Breast epithelium (tissue), 4 donors: ENCODE measurements at regions not wholly inside any gene's neighbourhood (a gene's known extent, or its start where the extent isn't known, plus 50 kb on each side); places are given as distances from the start of the nearest gene placed in this dataset.

Experiments
- DNase-seq, 2 donors: peaks; one replicate each; pipeline ENCODE4 v3.0.0-alpha.2; 2019; ENCODE audit warnings: low spot score in 2 of 2
- H3K27ac ChIP-seq, 2 donors: fragments of 200-600 bp; sonication (generic) in 1 of 2; one replicate each; pipeline ENCODE4 v1.5.1; 2016 to 2019; ENCODE audit warnings: mild to moderate bottlenecking in 1 of 2
- H3K27me3 ChIP-seq, 2 donors: fragments of 200-600 bp; sonication (generic) in 1 of 2; one replicate each; pipeline versions ENCODE4 v1.5.1 to v1.6.0; 2017 to 2019; ENCODE audit warnings: control low read depth in 1 of 2, mild to moderate bottlenecking in 1 of 2
- H3K36me3 ChIP-seq: fragments of 200-600 bp; one replicate; pipeline ENCODE4 v1.5.1; 2019
- H3K4me1 ChIP-seq, 2 donors: fragments of 200-600 bp; sonication (generic); one replicate each; pipeline ENCODE4 v1.5.1; 2016 to 2019; ENCODE audit warnings: control low read depth in 1 of 2
- H3K4me3 ChIP-seq, 3 donors: fragments of 200-600 bp; sonication (generic); 1 replicate in 2 of 3; 2 replicates in 1 of 3; pipeline ENCODE4 v1.5.1; 2016 to 2019; ENCODE audit warnings: mild to moderate bottlenecking in 3 of 3, moderate library complexity in 2 of 3
- H3K9me3 ChIP-seq, 2 donors: fragments of 200-600 bp; sonication (generic) in 1 of 2; one replicate each; pipeline ENCODE4 v1.5.1; 2016 to 2019; ENCODE audit warnings: control low read depth in 1 of 2
- POLR2A ChIP-seq: fragments of 450-650 bp; IDR thresholded peaks from one replicate; pipeline ENCODE4 v1.6.1; 2016; ENCODE audit warnings: antibody characterized with exemption, mild to moderate bottlenecking, moderate library complexity
- POLR2AphosphoS5 ChIP-seq, 3 donors: sonication (generic); formaldehyde crosslinking; IDR thresholded peaks; one replicate each; pipeline ENCODE4 v1.6.1; 2017; ENCODE audit warnings: antibody characterized with exemption in 3 of 3
- intact Hi-C: fragments of 100-400 bp; cut with DNase I; formaldehyde crosslinking; loops from one replicate; pipeline ENCODE4 v1.15.1; 2023; ENCODE audit warnings: low total_unique reads
- TF ChIP-seq, protein P1 (sequence below), 3 donors: fragments of 450-650 bp; IDR thresholded peaks; one replicate each; pipeline ENCODE4 v1.5.1; 2016 to 2017; ENCODE audit warnings: antibody characterized with exemption in 3 of 3, mild to moderate bottlenecking in 3 of 3, moderate library complexity in 3 of 3

DNA sequence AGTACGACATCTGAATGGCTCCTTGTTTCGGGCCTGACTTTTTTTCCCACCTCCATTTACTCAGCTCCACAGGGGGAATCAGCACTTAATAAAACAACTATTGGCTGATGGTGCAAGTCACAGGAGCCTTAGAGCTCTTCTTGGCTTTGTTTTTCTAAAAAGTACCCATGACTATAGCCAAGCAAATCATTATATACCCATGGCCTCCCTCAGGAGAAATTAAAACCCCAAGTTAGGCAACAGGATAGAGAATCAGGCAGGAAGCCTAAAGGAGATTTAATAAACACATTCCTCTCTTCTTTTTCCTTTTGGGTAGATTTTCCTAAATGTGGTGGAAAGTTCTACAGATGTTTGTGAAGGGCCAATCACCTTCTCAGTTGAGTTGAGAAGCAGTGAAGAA, 91.9 kb upstream of the RBPJ start:
- no peaks in the 10 kb centered on the region for H3K4me1 ChIP-seq
- H3K4me3 ChIP-seq: no peak overlapping the region
- H3K27ac ChIP-seq: no peak overlapping the region
- DNase-seq: no peak
- H3K36me3 ChIP-seq: no peaks in the 10 kb centered on the region
- intact Hi-C loops: loop anchor here (10.0 kb wide), 2 partner anchors 1126 to 1264 kb away; no protein-coding TSS in a partner anchor
- H3K9me3 ChIP-seq: no peaks in the 10 kb centered on the region
- no peaks in the 10 kb centered on the region for H3K27me3 ChIP-seq
- TF ChIP-seq, protein P1, sequence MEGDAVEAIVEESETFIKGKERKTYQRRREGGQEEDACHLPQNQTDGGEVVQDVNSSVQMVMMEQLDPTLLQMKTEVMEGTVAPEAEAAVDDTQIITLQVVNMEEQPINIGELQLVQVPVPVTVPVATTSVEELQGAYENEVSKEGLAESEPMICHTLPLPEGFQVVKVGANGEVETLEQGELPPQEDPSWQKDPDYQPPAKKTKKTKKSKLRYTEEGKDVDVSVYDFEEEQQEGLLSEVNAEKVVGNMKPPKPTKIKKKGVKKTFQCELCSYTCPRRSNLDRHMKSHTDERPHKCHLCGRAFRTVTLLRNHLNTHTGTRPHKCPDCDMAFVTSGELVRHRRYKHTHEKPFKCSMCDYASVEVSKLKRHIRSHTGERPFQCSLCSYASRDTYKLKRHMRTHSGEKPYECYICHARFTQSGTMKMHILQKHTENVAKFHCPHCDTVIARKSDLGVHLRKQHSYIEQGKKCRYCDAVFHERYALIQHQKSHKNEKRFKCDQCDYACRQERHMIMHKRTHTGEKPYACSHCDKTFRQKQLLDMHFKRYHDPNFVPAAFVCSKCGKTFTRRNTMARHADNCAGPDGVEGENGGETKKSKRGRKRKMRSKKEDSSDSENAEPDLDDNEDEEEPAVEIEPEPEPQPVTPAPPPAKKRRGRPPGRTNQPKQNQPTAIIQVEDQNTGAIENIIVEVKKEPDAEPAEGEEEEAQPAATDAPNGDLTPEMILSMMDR (IDR thresholded peaks at IDR 0.05): no peak
- TF ChIP-seq POLR2AphosphoS5 (IDR thresholded peaks at IDR 0.05): no peak

DNA sequence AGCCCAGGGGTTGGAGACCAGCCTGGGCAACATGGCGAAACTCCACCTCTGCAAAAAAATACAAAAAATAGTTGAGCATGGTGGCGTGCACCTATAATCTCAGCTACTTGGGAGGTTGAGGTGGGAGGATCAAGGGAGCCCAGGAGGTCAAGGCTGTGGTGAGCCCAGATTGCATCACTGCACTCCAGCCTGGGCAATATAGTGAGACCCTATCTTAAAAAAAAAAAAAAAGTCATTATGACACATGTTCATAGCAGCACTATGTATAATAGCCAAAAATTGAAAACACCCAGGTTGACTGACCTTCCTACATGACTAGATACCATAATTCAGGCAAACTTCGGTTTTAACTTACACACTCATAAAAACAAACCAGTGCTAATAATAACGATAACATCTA, 90.8 kb upstream of the RBPJ start:
- Histone ChIP-seq H3K27me3 (no peaks in the 10 kb centered on the region), H3K27ac (no peak overlapping the region), H3K4me1 (no peaks in the 10 kb centered on the region), H3K9me3 (no peaks in the 10 kb centered on the region), H3K36me3 (no peaks in the 10 kb centered on the region), H3K4me3 (no peak overlapping the region)
- no peak for DNase-seq
- intact Hi-C loops: loop anchor here (10.0 kb wide), 2 partner anchors 1125 to 1265 kb away; no protein-coding TSS in a partner anchor
- TF ChIP-seq, protein P1 (IDR thresholded peaks at IDR 0.05): no peak
- TF ChIP-seq POLR2A (no peak), POLR2AphosphoS5 (IDR thresholded peaks at IDR 0.05) (no peak)

DNA sequence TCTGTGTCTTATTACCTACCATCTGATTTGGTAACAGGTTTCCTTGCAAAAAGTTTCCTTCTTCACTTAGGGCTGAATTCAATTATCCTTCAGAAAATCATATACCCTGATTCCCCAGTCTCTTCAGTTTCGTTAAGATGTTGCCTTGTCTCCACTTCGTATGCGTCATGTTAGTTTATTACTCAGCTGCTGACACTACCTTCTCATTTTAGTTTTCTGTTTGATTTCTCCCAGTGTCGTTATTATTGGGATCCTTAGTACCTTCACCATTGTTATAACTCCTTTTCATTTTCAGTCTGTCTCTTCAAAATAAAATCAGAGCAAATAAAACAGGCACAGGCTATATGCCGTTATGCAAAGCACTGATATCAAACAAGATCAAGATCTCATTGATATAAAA, 87.5 kb upstream of the RBPJ start:
- Histone ChIP-seq H3K4me3 (no peak overlapping the region), H3K4me1 (no peaks in the 10 kb centered on the region), H3K9me3 (no peaks in the 10 kb centered on the region), H3K36me3 (no peaks in the 10 kb centered on the region), H3K27ac (no peak overlapping the region), H3K27me3 (no peaks in the 10 kb centered on the region)
- no peak for DNase-seq
- intact Hi-C loops: no loop called here
- TF ChIP-seq POLR2A (no peak), POLR2AphosphoS5 (IDR thresholded peaks at IDR 0.05) (no peak)
- TF ChIP-seq, protein P1 (IDR thresholded peaks at IDR 0.05): no peak

DNA sequence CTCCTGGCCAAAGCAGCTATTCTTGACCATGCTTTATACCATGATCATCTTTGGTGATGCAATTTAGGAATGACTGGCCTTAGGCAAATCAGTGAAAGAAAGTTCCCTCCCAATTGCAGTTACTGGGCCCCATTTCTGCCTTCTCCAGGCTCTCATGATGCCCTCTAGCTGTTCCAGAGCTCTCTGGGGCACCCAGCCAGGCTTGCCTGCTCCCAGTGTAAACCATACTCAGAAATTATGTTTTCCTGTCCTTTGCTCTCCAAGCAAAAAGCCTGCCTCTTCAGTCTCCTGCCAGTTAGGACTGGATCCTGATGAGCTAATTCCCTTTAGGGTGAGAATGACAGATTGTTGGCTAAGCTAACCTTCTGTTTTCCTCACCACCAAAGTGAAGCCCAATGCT, 85.3 kb upstream of the RBPJ start:
- intact Hi-C loops: loop anchor here (5.0 kb wide), 1 partner anchor 468 kb away; no protein-coding TSS in a partner anchor
- no peak for TF ChIP-seq POLR2A
- TF ChIP-seq, protein P1 (IDR thresholded peaks at IDR 0.05): no peak
- no peak for TF ChIP-seq POLR2AphosphoS5 (IDR thresholded peaks at IDR 0.05)
- no peak overlapping the region for H3K27ac ChIP-seq

DNA sequence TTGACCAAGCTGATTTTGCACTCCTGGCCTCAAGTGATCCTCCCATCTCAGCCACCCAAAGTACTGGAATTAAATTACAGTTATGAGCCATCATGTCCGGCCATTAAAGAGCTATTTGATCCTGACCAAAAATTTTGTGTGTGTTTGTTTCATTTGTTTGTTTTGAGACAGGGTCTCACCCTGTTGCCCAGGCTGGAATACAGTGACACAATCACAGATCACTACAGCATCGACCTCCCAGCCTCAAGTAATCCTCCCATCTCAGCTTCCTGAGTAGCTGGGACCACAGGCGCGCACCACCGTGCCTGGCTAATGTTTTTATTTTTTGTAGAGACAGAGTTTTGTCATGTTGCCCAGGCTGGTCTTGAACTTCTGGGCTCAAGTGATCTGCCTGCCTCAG, 82.9 kb upstream of the RBPJ start:
- H3K27ac ChIP-seq: no peak overlapping the region
- intact Hi-C loops: loop anchor here (5.0 kb wide), 1 partner anchor 471 kb away; no protein-coding TSS in a partner anchor
- no peaks in the 10 kb centered on the region for H3K4me1 ChIP-seq
- no peaks in the 10 kb centered on the region for H3K27me3 ChIP-seq
- no peak overlapping the region for H3K4me3 ChIP-seq
- no peaks in the 10 kb centered on the region for H3K9me3 ChIP-seq
- no peak for TF ChIP-seq POLR2AphosphoS5 (IDR thresholded peaks at IDR 0.05)
- no peak for TF ChIP-seq POLR2A
- TF ChIP-seq, protein P1 (IDR thresholded peaks at IDR 0.05): no peak
- no peak for DNase-seq
- no peaks in the 10 kb centered on the region for H3K36me3 ChIP-seq

More for the DNA sequence above, 85.3 kb upstream of the RBPJ start:
- no peaks in the 10 kb centered on the region for H3K36me3 ChIP-seq
- H3K4me1 ChIP-seq: no peaks in the 10 kb centered on the region
- H3K9me3 ChIP-seq: no peaks in the 10 kb centered on the region
- no peak for DNase-seq
- no peak overlapping the region for H3K4me3 ChIP-seq
- H3K27me3 ChIP-seq: no peaks in the 10 kb centered on the region
